B cell (primary cell): ENCODE measurements at regions not wholly inside any gene's neighbourhood (a gene's known extent, or its start where the extent isn't known, plus 50 kb on each side); places are given as distances from the start of the nearest gene placed in this dataset.

Experiments
- CTCF ChIP-seq: fragments of 200-600 bp; IDR thresholded peaks from one replicate; pipeline ENCODE4 v1.8.0; 2022; ENCODE audit warnings: antibody characterized with exemption, mild to moderate bottlenecking
- EZH2 ChIP-seq: IDR thresholded peaks from 2 replicates; pipeline ENCODE4 v1.6.1; 2012; ENCODE audit warnings: borderline replicate concordance, low read depth, mild to moderate bottlenecking, moderate library complexity, low read length; ENCODE audit not compliant: insufficient read depth, poor library complexity, severe bottlenecking

GRCh38 chr4:163988865-163989264 lies 494.4 kb downstream of the TMA16 start:
- no peak for TF ChIP-seq CTCF
- TF ChIP-seq EZH2 = no peak
